NB4 (cell line): ENCODE measurements at regions not wholly inside any gene's neighbourhood (a gene's known extent, or its start where the extent isn't known, plus 50 kb on each side); places are given as distances from the start of the nearest gene placed in this dataset.

ENCODE experiments used
- CTCF ChIP-seq: IDR thresholded peaks from one replicate; pipeline ENCODE4 v1.5.1; 2012; ENCODE audit warnings: low read depth, low read length
- MYC ChIP-seq: IDR thresholded peaks from 2 replicates; pipeline ENCODE4 v1.6.1; 2011; ENCODE audit warnings: low read depth, low read length
- POLR2A ChIP-seq: IDR thresholded peaks from 2 replicates; pipeline ENCODE4 v1.6.1; 2011; ENCODE audit warnings: mild to moderate bottlenecking; ENCODE audit not compliant: insufficient read length; ENCODE audit errors: extremely low read depth

GRCh38 chr3:164577667-164578210 lies 500.6 kb downstream of the SI start:
- TF ChIP-seq CTCF (no peak), POLR2A (no peak), MYC (no peak)
